ENCODE measurements at regions not wholly inside any gene's neighbourhood (a gene's known extent, or its start where the extent isn't known, plus 50 kb on each side); places are given as distances from the start of the nearest gene placed in this dataset.

DNA sequence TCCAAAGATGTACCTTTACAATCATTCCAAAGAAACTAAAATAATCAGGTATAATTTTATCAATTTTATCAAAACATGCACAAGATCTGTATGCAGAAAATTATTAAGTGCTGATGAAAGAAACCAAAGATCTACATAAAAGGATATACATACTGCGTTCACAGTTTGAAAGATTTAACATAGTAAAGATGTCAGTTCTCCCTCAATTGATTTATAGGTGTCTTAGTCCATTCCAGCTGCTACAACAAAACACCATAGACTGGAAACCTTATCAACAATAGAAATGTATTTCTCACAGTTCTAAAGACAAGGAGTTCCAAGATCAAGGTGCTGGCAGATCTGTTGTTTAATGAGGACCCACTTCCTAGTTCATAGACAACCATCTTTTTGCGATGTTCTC, 189.0 kb upstream of the CCDC54 start:
- TF ChIP-seq, protein P1, sequence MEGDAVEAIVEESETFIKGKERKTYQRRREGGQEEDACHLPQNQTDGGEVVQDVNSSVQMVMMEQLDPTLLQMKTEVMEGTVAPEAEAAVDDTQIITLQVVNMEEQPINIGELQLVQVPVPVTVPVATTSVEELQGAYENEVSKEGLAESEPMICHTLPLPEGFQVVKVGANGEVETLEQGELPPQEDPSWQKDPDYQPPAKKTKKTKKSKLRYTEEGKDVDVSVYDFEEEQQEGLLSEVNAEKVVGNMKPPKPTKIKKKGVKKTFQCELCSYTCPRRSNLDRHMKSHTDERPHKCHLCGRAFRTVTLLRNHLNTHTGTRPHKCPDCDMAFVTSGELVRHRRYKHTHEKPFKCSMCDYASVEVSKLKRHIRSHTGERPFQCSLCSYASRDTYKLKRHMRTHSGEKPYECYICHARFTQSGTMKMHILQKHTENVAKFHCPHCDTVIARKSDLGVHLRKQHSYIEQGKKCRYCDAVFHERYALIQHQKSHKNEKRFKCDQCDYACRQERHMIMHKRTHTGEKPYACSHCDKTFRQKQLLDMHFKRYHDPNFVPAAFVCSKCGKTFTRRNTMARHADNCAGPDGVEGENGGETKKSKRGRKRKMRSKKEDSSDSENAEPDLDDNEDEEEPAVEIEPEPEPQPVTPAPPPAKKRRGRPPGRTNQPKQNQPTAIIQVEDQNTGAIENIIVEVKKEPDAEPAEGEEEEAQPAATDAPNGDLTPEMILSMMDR (conservative IDR thresholded peaks at IDR 0.05): no peak
- no peak for TF ChIP-seq ZFX (IDR thresholded peaks at IDR 0.05)
